Thyroid gland (tissue), 4 donors: ENCODE measurements at regions not wholly inside any gene's neighbourhood (a gene's known extent, or its start where the extent isn't known, plus 50 kb on each side); places are given as distances from the start of the nearest gene placed in this dataset.

ENCODE experiments used
- POLR2A ChIP-seq, 2 donors: fragments of 450-650 bp; IDR thresholded peaks; one replicate each; pipeline ENCODE4 v1.6.1; 2017; ENCODE audit warnings: antibody characterized with exemption in 2 of 2, mild to moderate bottlenecking in 2 of 2, moderate library complexity in 1 of 2
- TF ChIP-seq, protein P1 (sequence below), 6 experiments: fragments of 200-600 bp in 3 of 6; fragments of 450-650 bp in 3 of 6; sonication (generic) in 3 of 6; IDR thresholded peaks; one replicate each; pipeline ENCODE4 v1.5.1; 2016 to 2019; ENCODE audit warnings: antibody characterized with exemption in 6 of 6, mild to moderate bottlenecking in 2 of 6, inconsistent platforms in 1 of 6, moderate library complexity in 1 of 6

DNA sequence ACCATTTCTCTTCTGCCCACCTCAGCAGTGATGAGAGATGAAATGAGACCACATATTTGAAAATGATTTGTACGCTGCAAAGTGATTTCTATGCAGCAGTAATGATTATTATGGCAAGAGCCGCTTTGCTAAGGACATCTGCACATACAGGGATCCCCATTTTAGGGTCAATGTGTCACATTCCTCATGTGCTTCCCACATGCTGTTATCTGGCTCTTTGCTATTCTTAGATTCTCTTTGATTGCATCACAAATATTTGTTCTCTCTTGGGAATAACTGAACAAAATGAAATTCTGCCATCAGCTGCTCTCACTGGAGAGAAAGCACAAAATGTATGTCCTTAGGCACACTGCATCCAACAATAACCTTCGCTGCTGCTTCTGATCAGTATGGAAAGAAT is 209.5 kb upstream of the IPO5 start:
- TF ChIP-seq, protein P1, sequence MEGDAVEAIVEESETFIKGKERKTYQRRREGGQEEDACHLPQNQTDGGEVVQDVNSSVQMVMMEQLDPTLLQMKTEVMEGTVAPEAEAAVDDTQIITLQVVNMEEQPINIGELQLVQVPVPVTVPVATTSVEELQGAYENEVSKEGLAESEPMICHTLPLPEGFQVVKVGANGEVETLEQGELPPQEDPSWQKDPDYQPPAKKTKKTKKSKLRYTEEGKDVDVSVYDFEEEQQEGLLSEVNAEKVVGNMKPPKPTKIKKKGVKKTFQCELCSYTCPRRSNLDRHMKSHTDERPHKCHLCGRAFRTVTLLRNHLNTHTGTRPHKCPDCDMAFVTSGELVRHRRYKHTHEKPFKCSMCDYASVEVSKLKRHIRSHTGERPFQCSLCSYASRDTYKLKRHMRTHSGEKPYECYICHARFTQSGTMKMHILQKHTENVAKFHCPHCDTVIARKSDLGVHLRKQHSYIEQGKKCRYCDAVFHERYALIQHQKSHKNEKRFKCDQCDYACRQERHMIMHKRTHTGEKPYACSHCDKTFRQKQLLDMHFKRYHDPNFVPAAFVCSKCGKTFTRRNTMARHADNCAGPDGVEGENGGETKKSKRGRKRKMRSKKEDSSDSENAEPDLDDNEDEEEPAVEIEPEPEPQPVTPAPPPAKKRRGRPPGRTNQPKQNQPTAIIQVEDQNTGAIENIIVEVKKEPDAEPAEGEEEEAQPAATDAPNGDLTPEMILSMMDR (IDR thresholded peaks at IDR 0.05): no peak
- TF ChIP-seq POLR2A (IDR thresholded peaks at IDR 0.05): no peak
